Upper lobe of left lung (tissue), 4 donors: ENCODE measurements at regions not wholly inside any gene's neighbourhood (a gene's known extent, or its start where the extent isn't known, plus 50 kb on each side); places are given as distances from the start of the nearest gene placed in this dataset.

Experiments used
- EP300 ChIP-seq, 4 donors: sonication (generic); formaldehyde crosslinking; IDR thresholded peaks; one replicate each; pipeline ENCODE4 v1.5.1; 2017; ENCODE audit warnings: antibody characterized with exemption in 4 of 4, control low read depth in 2 of 4
- TF ChIP-seq, protein P1 (sequence below), 6 experiments: fragments of 450-650 bp in 4 of 6; fragments of 200-600 bp in 2 of 6; sonication (generic) in 2 of 6; IDR thresholded peaks; one replicate each; pipeline ENCODE4 v1.5.1; 2016 to 2019; ENCODE audit warnings: antibody characterized with exemption in 6 of 6

DNA sequence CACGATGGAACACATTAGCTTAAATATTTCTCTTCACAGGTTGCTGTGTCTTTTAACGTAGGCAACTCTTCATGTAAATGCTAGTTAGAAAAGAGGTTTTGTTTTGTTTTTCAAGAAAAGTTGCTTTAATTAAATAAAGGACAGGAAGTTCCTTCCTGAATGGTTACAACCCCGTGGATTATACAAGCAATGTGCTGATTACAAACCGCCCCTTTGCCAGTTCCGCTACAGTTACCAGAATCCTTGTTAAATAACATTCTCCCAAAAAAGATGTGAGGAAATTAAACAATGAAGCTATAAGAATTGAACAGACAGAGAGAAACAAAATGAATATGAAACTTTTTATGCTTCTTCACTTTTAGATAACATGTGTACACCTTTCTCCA is 75.1 kb downstream of the LYZL2 start:
- TF ChIP-seq, protein P1, sequence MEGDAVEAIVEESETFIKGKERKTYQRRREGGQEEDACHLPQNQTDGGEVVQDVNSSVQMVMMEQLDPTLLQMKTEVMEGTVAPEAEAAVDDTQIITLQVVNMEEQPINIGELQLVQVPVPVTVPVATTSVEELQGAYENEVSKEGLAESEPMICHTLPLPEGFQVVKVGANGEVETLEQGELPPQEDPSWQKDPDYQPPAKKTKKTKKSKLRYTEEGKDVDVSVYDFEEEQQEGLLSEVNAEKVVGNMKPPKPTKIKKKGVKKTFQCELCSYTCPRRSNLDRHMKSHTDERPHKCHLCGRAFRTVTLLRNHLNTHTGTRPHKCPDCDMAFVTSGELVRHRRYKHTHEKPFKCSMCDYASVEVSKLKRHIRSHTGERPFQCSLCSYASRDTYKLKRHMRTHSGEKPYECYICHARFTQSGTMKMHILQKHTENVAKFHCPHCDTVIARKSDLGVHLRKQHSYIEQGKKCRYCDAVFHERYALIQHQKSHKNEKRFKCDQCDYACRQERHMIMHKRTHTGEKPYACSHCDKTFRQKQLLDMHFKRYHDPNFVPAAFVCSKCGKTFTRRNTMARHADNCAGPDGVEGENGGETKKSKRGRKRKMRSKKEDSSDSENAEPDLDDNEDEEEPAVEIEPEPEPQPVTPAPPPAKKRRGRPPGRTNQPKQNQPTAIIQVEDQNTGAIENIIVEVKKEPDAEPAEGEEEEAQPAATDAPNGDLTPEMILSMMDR (IDR thresholded peaks at IDR 0.05), result no peak
- TF ChIP-seq EP300 (IDR thresholded peaks at IDR 0.05), result no peak
